ENCODE measurements at regions not wholly inside any gene's neighbourhood (a gene's known extent, or its start where the extent isn't known, plus 50 kb on each side); places are given as distances from the start of the nearest gene placed in this dataset.
A peak's percentile ranks its signal among the peaks of the same experiment; 100 is the strongest.

DNA sequence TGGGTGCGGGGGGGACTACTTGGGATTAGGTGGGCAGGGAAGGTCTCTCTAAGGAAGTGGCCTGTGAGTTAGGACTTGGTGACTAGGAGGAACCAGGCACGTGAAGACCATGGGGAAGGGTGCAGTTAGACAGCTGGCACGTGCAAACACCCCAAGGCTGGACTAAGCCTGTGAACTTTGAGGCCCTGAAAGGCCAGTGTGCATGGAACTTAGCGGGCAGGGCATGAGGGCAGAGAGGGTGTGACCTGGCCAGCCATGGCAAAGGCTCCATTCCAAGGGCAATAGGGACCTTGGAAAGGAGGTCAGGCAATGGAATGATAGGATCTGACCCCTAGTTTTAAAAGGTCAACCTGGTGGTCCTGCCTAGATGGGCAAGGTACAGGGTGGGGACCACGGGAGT is 158.4 kb upstream of the PCBD1 start:
- TF ChIP-seq, protein P1, sequence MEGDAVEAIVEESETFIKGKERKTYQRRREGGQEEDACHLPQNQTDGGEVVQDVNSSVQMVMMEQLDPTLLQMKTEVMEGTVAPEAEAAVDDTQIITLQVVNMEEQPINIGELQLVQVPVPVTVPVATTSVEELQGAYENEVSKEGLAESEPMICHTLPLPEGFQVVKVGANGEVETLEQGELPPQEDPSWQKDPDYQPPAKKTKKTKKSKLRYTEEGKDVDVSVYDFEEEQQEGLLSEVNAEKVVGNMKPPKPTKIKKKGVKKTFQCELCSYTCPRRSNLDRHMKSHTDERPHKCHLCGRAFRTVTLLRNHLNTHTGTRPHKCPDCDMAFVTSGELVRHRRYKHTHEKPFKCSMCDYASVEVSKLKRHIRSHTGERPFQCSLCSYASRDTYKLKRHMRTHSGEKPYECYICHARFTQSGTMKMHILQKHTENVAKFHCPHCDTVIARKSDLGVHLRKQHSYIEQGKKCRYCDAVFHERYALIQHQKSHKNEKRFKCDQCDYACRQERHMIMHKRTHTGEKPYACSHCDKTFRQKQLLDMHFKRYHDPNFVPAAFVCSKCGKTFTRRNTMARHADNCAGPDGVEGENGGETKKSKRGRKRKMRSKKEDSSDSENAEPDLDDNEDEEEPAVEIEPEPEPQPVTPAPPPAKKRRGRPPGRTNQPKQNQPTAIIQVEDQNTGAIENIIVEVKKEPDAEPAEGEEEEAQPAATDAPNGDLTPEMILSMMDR (IDR thresholded peaks at IDR 0.05), result no peak
- no peak for TF ChIP-seq POLR2A (IDR thresholded peaks at IDR 0.05)
- intact Hi-C loops (cut with DNase I), result no loop called here
- no peaks in the 10 kb centered on the region for H3K27me3 ChIP-seq
- ATAC-seq (peak in 1 of 4 donors; percentile 55), DNase-seq (peak in 1 of 3 donors; percentile 50)
- H3K4me3 ChIP-seq, result no peak overlapping the region
- WGBS (ENCODE audit: insufficient coverage, low coverage, low lambda C conversion rate, missing lambda C conversion rate), result 57% methylated on average over 5 of the region's 5 CpGs
- H3K27ac ChIP-seq, result no peak overlapping the region
- no peaks in the 10 kb centered on the region for H3K36me3 ChIP-seq
- H3K9me3 ChIP-seq, result no peaks in the 10 kb centered on the region
- no peaks in the 10 kb centered on the region for H3K4me1 ChIP-seq

DNA sequence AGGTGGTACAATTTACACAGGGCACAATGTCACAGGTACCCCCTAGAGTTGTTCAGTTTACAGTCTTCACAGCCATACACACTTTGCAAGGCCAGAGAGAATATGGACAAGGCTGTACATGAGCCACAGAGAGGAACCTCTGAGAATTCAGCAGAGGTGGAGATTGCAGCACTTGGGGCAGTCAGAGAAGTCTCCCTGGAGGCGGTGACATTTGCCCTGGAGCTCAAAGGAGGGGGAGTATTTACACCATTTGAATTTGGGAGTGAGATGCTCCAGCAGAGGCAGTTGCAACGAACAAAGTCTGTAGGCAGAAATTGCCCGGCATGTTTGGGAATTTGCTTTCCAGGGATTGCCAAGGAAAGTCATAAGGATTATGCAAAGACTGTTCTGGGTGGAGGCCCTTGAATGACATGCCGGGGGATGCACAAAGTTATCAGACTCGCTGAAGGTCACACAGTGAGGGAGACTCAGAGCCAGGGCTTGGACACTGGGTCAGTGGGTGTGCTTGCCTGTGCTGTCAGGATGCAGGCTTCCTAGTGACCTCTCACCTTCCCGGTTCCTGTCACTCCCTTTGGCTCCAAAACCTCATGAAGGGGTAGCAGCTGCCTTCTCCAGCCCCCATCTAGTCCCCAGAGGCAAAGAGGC is 160.7 kb upstream of the PCBD1 start:
- intact Hi-C loops (cut with DNase I), result no loop called here

DNA sequence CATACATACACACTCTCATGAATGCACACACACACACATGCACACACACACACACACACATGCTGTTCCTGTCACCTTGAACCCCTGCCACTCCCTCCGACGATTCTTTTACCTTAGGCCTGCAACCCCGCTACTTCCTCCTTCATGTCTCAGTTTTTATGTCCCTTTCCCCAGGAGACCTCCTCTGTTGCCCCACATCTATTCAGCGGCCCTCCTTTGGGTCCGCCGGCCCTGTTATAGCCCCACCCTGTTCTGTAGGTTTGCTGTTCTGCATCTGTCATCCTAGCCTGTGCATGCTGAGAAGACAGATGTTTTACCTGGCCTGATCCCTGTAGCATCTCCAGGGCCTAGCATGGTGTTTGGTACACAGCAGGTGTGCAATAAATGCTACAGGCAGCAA is 161.6 kb upstream of the PCBD1 start:
- DNase-seq (no peak), ATAC-seq (no peak)
- Histone ChIP-seq H3K36me3 (no peaks in the 10 kb centered on the region), H3K4me3 (no peak overlapping the region), H3K27me3 (no peaks in the 10 kb centered on the region), H3K27ac (no peak overlapping the region), H3K9me3 (no peaks in the 10 kb centered on the region), H3K4me1 (no peaks in the 10 kb centered on the region)
- no peak for TF ChIP-seq POLR2A (IDR thresholded peaks at IDR 0.05)
- TF ChIP-seq, protein P1 (IDR thresholded peaks at IDR 0.05), result no peak
- intact Hi-C loops (cut with DNase I), result no loop called here
- 88% methylated on average over 6 of the region's 6 CpGs for WGBS (ENCODE audit: insufficient coverage, low coverage, low lambda C conversion rate, missing lambda C conversion rate)

More for the DNA sequence above, 160.7 kb upstream of the PCBD1 start:
- Histone ChIP-seq H3K9me3 (no peaks in the 10 kb centered on the region), H3K4me3 (no peak overlapping the region), H3K4me1 (no peaks in the 10 kb centered on the region), H3K27me3 (no peaks in the 10 kb centered on the region), H3K36me3 (no peaks in the 10 kb centered on the region), H3K27ac (no peak overlapping the region)
- no peak for TF ChIP-seq POLR2A (IDR thresholded peaks at IDR 0.05)
- TF ChIP-seq, protein P1 (IDR thresholded peaks at IDR 0.05), result no peak
- DNase-seq, result no peak
- 45% methylated on average over 3 of the region's 6 CpGs for WGBS (ENCODE audit: insufficient coverage, low coverage, low lambda C conversion rate, missing lambda C conversion rate)
- ATAC-seq, result no peak

DNA sequence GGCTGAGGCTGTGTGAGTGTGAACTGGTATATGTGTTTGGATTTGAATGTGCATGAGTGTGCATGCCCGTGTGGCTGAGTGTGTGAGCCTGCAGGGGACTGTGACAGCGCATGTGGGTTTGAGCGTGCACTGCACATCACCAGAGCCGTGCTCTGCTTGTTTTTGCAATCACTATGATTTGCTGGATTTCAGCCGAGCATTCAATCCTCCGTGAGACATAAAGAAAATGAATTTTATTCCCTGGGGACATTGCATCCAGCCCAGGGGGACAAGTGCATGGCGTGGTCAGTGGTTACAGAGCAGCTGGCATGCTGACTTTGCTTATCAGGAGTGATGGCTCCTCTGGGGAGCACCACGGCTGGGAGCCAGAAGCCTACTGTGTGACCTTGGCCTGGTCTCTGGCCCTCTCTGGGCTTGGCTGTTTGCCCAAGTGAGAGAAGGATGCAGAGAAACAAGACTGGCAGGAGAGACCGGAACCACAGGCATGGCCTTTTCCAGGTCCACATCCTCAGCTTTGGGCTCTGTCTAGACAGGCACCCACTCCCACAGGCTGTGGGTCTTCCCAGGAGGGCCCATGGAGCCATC is 160.2 kb upstream of the UNC5B start:
- Histone ChIP-seq H3K27me3 (no peaks in the 10 kb centered on the region), H3K4me1 (no peaks in the 10 kb centered on the region), H3K4me3 (no peak overlapping the region), H3K27ac (no peak overlapping the region), H3K9me3 (no peaks in the 10 kb centered on the region), H3K36me3 (no peaks in the 10 kb centered on the region)
- intact Hi-C loops (cut with DNase I), result no loop called here
- TF ChIP-seq POLR2A (IDR thresholded peaks at IDR 0.05), result no peak
- TF ChIP-seq, protein P1 (IDR thresholded peaks at IDR 0.05), result no peak
- ATAC-seq (no peak), DNase-seq (no peak)
- WGBS (ENCODE audit: insufficient coverage, low coverage, low lambda C conversion rate, missing lambda C conversion rate), result 40% methylated on average over 1 of the region's 9 CpGs

Data from right lobe of liver (tissue), 6 donors.